GM21717 (cell line): ENCODE measurements at regions not wholly inside any gene's neighbourhood (a gene's known extent, or its start where the extent isn't known, plus 50 kb on each side); places are given as distances from the start of the nearest gene placed in this dataset.

Source experiments
- ATAC-seq: cut with Tn5 transposase; IDR thresholded peaks from one replicate; pipeline ENCODE4 v1.9.1; 2021; ENCODE audit warnings: mild to moderate bottlenecking, moderate library complexity; ENCODE audit not compliant: unreplicated experiment

- no peak for ATAC-seq
Observed at GRCh38 chr17:77481476-77482374, 341.0 kb downstream of the SEC14L1 start.

GRCh38 chr17:77482375-77483127, 341.8 kb downstream of the SEC14L1 start:
- no peak for ATAC-seq

GRCh38 chr17:77483128-77483598, 342.4 kb downstream of the SEC14L1 start:
- ATAC-seq = no peak

GRCh38 chr17:77484111-77484510, 343.3 kb downstream of the SEC14L1 start:
- no peak for ATAC-seq

- ATAC-seq = no peak
Observed at GRCh38 chr17:77485089-77485833, 344.5 kb downstream of the SEC14L1 start.

- ATAC-seq = no peak
Observed at GRCh38 chr17:77487211-77487629, 346.5 kb downstream of the SEC14L1 start.

GRCh38 chr17:77487677-77488530, 347.1 kb downstream of the SEC14L1 start:
- ATAC-seq = no peak

GRCh38 chr17:77488531-77489238, 347.9 kb downstream of the SEC14L1 start:
- no peak for ATAC-seq

- no peak for ATAC-seq
Observed at GRCh38 chr17:77489239-77489892, 348.6 kb downstream of the SEC14L1 start.

- no peak for ATAC-seq
Observed at GRCh38 chr17:77489893-77490255, 349.1 kb downstream of the SEC14L1 start.

- no peak for ATAC-seq
Observed at GRCh38 chr17:77490361-77491183, 349.8 kb downstream of the SEC14L1 start.

- ATAC-seq = no peak
Observed at GRCh38 chr17:77491921-77492445, 351.2 kb downstream of the SEC14L1 start.

- ATAC-seq = no peak
Observed at GRCh38 chr17:77492446-77493237, 351.9 kb downstream of the SEC14L1 start.

GRCh38 chr17:77493238-77493820, 352.6 kb downstream of the SEC14L1 start:
- ATAC-seq = no peak

GRCh38 chr17:77493901-77494663, 353.3 kb downstream of the SEC14L1 start:
- no peak for ATAC-seq
